PC-9 (cell line): ENCODE measurements at regions not wholly inside any gene's neighbourhood (a gene's known extent, or its start where the extent isn't known, plus 50 kb on each side); places are given as distances from the start of the nearest gene placed in this dataset.

ENCODE experiments used
- BruUV-seq: library from RNA; stranded (reverse); fragments of 400-500 nt; replicated peaks from 2 replicates; lab custom pipeline; 2021; lab: Mats Ljungman, UMichigan
- CTCF ChIA-PET: fragments of 300-600 bp; sonication (Branson Sonifier 250); formaldehyde crosslinking; loops from one replicate; lab custom pipeline; 2022; ENCODE audit warnings: antibody characterized with exemption; lab: Charles Lee
- POLR2A ChIA-PET: fragments of 300-600 bp; sonication (Branson Sonifier 250); formaldehyde crosslinking; loops from one replicate; lab custom pipeline; 2022; ENCODE audit warnings: antibody characterized with exemption; ENCODE audit not compliant: unreplicated experiment; lab: Charles Lee
- DNase-seq, 2 experiments: peaks; one replicate each; pipeline versions ENCODE4 v3.0.0 to v3.0.0-alpha.2; 2015 to 2022; ENCODE audit warnings: mixed read lengths in 1 of 2
- H2AFZ ChIP-seq: fragments of 200-600 bp; sonication (generic); 2 replicates; pipeline ENCODE4 v1.8.1; 2017; ENCODE audit warnings: antibody characterized with exemption
- H3F3A ChIP-seq: fragments of 200-600 bp; sonication (generic); 2 replicates; pipeline ENCODE4 v1.8.1; 2017; ENCODE audit warnings: antibody characterized with exemption, mild to moderate bottlenecking, low read depth; ENCODE audit not compliant: insufficient read depth
- H3K27ac ChIP-seq: fragments of 200-600 bp; sonication (generic); 2 replicates; pipeline ENCODE4 v1.6.1; 2016; ENCODE audit warnings: mixed run types
- H3K27me3 ChIP-seq: fragments of 200-600 bp; sonication (generic); 2 replicates; pipeline ENCODE4 v1.6.1; 2016; ENCODE audit warnings: low read depth, mixed run types; ENCODE audit not compliant: insufficient read depth
- H3K36me3 ChIP-seq: fragments of 200-600 bp; sonication (generic); 2 replicates; pipeline ENCODE4 v1.6.1; 2016; ENCODE audit warnings: low read depth, mixed run types
- H3K4me1 ChIP-seq: fragments of 200-600 bp; sonication (generic); replicated peaks from 2 replicates; pipeline ENCODE4 v1.6.1; 2016; ENCODE audit warnings: mixed run types; ENCODE audit not compliant: insufficient read depth
- H3K4me2 ChIP-seq: fragments of 200-600 bp; sonication (generic); 2 replicates; pipeline ENCODE4 v1.6.1; 2017; ENCODE audit warnings: mixed run types
- H3K4me3 ChIP-seq: fragments of 200-600 bp; sonication (generic); 2 replicates; pipeline ENCODE4 v1.6.1; 2016; ENCODE audit warnings: mixed run types
- H3K79me2 ChIP-seq: fragments of 200-600 bp; sonication (generic); 2 replicates; pipeline ENCODE4 v1.6.1; 2017; ENCODE audit warnings: low read depth, mixed run types
- H3K9me2 ChIP-seq: fragments of 200-600 bp; sonication (generic); 2 replicates; pipeline ENCODE4 v1.8.1; 2017; ENCODE audit warnings: mild to moderate bottlenecking; ENCODE audit not compliant: insufficient read depth
- H3K9me3 ChIP-seq: fragments of 200-600 bp; sonication (generic); 2 replicates; pipeline ENCODE4 v1.8.1; 2016; ENCODE audit warnings: low read depth; ENCODE audit not compliant: insufficient read depth
- H4K20me1 ChIP-seq: fragments of 200-600 bp; sonication (generic); 2 replicates; pipeline ENCODE4 v1.8.1; 2017; ENCODE audit not compliant: insufficient read depth
- EZH2 ChIP-seq: fragments of 200-600 bp; sonication (generic); IDR thresholded peaks from 2 replicates; pipeline ENCODE4 v1.8.0; 2017; ENCODE audit warnings: antibody characterized with exemption, low read depth
- intact Hi-C: fragments of 100-400 bp; cut with micrococcal nuclease; formaldehyde crosslinking; loops from one replicate; pipeline ENCODE4 v1.10.0; 2022; ENCODE audit not compliant: unreplicated experiment
- TF ChIP-seq, protein P1 (sequence below): fragments of 200-600 bp; sonication (generic); conservative IDR thresholded peaks from 2 replicates; pipeline ENCODE4 v1.6.1; 2017; ENCODE audit warnings: mixed run types, antibody characterized with exemption, mild to moderate bottlenecking, moderate library complexity

DNA sequence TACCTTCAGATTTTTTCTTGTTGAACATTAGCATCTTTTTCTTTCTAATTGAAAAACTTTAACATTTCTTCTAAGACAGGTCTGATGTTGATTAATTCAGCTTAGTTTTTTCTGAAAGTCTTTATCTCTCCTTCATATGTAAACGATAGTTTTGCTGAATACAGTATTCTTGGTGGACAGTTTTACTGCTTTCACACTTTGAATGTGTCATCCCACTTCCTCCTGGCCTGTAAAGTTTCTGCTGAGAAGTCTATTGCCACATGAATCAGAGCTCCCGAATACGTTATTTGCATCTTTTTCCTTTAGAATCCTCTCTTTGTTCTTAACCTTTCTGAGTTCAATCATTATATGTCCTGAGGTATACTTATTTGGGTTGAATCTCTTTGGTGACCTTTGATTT, 344.2 kb downstream of the OLFM3 start:
- CTCF ChIA-PET: interaction anchor here (0.5 kb wide), 1 partner anchor 1388 kb away, joined by 3 read pairs; no protein-coding TSS in a partner anchor
- no TSS peak for BruUV-seq

DNA sequence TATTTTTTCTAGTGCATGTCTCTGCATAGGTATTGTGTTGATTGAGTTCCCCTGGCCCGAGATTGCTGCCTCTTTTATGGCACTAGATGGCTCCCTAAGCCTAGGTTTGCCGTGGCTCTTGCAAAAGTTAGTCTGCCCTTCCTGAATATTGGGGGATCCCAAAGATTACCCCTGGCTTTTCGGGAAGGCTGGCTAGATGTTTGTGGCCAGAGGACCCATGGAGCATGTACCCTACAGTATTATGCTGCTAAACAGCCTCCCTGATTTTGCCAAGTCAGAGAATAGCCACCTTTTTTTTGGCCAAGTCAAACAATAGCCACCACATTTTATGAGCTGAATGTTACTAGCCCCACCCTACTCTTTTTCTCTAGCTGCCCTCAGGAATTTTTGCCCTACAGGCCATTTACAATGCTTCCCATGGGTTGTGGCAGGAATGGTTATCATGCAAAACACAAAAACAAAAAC, 343.2 kb downstream of the OLFM3 start:
- Histone ChIP-seq H3F3A (no peaks in the 10 kb centered on the region), H3K27ac (no peak overlapping the region), H3K4me2 (no peak overlapping the region), H3K79me2 (no peaks in the 10 kb centered on the region), H3K27me3 (no peaks in the 10 kb centered on the region), H3K4me1 (no peaks in the 10 kb centered on the region), H3K9me3 (no peaks in the 10 kb centered on the region), H3K4me3 (no peak overlapping the region), H3K36me3 (no peaks in the 10 kb centered on the region), H4K20me1 (no peaks in the 10 kb centered on the region), H2AFZ (no peak overlapping the region), H3K9me2 (no peaks in the 10 kb centered on the region)
- intact Hi-C loops: loop anchor here (10.0 kb wide), 1 partner anchor 1861 kb away; no protein-coding TSS in a partner anchor
- ChIA-PET CTCF (no interaction called here), POLR2A (no interaction called here)
- TF ChIP-seq, protein P1, sequence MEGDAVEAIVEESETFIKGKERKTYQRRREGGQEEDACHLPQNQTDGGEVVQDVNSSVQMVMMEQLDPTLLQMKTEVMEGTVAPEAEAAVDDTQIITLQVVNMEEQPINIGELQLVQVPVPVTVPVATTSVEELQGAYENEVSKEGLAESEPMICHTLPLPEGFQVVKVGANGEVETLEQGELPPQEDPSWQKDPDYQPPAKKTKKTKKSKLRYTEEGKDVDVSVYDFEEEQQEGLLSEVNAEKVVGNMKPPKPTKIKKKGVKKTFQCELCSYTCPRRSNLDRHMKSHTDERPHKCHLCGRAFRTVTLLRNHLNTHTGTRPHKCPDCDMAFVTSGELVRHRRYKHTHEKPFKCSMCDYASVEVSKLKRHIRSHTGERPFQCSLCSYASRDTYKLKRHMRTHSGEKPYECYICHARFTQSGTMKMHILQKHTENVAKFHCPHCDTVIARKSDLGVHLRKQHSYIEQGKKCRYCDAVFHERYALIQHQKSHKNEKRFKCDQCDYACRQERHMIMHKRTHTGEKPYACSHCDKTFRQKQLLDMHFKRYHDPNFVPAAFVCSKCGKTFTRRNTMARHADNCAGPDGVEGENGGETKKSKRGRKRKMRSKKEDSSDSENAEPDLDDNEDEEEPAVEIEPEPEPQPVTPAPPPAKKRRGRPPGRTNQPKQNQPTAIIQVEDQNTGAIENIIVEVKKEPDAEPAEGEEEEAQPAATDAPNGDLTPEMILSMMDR: peak; percentile 64
- no peak for TF ChIP-seq EZH2
- no peak for DNase-seq
- no TSS peak for BruUV-seq

More for the DNA sequence above, 344.2 kb downstream of the OLFM3 start:
- H3K36me3 ChIP-seq: no peaks in the 10 kb centered on the region
- H3K4me1 ChIP-seq: no peaks in the 10 kb centered on the region
- no peak overlapping the region for H3K4me2 ChIP-seq
- H2AFZ ChIP-seq: no peak overlapping the region; the same call in 1 of the 2 replicates
- H3K4me3 ChIP-seq: no peak overlapping the region
- no peaks in the 10 kb centered on the region for H3K9me3 ChIP-seq
- POLR2A ChIA-PET: no interaction called here
- TF ChIP-seq, protein P1: no peak
- no peak for TF ChIP-seq EZH2
- H3K27ac ChIP-seq: no peak overlapping the region
- no peaks in the 10 kb centered on the region for H3K9me2 ChIP-seq
- intact Hi-C loops: loop anchor here (10.0 kb wide), 1 partner anchor 1862 kb away; no protein-coding TSS in a partner anchor
- no peaks in the 10 kb centered on the region for H3K27me3 ChIP-seq
- no peaks in the 10 kb centered on the region for H4K20me1 ChIP-seq
- H3F3A ChIP-seq: no peaks in the 10 kb centered on the region
- H3K79me2 ChIP-seq: no peaks in the 10 kb centered on the region
- DNase-seq: no peak

DNA sequence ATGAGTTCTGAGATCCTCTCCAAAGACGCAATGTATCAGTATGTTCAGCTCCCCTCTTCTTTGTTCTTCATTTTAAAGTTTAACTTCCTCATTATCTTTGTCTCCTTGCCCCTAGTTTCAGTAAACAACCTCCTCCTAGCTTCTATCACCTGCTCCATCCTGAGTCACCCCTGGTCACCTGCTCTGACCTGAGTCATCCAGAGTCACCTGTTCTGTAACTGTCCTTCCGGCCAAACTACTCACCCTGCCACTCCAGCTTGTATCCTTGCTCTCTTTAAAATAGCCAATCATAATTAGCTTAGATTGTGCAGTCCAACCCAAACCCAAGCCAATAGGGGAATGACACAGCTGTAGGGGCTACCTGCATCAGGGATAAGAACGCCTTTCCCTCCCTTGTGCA, 332.0 kb downstream of the OLFM3 start:
- intact Hi-C loops: no loop called here
- H3K4me2 ChIP-seq: no peak overlapping the region
- no TSS peak for BruUV-seq
- no peaks in the 10 kb centered on the region for H3K4me1 ChIP-seq
- H2AFZ ChIP-seq: no peak overlapping the region
- H3K4me3 ChIP-seq: no peak overlapping the region
- 0 out of 2 replicates have a peak, but pooled peaks cover 10% of the 10 kb centered on the region for H3K9me3 ChIP-seq
- DNase-seq: no peak
- H3K36me3 ChIP-seq: no peaks in the 10 kb centered on the region
- CTCF ChIA-PET: no interaction called here
- H3K79me2 ChIP-seq: no peaks in the 10 kb centered on the region
- TF ChIP-seq, protein P1: no peak
- POLR2A ChIA-PET: no interaction called here
- H3K27me3 ChIP-seq: no peaks in the 10 kb centered on the region
- no peak overlapping the region for H3K27ac ChIP-seq
- no peaks in the 10 kb centered on the region for H3F3A ChIP-seq
- no peaks in the 10 kb centered on the region for H3K9me2 ChIP-seq
- H4K20me1 ChIP-seq: no peaks in the 10 kb centered on the region
